CD4-positive, alpha-beta memory T cell (primary cell): ENCODE measurements at regions not wholly inside any gene's neighbourhood (a gene's known extent, or its start where the extent isn't known, plus 50 kb on each side); places are given as distances from the start of the nearest gene placed in this dataset.

Experiments
- CTCF ChIA-PET: fragments of 350-600 bp; sonication (Branson Sonifier 250); formaldehyde crosslinking; loops from one replicate; lab custom pipeline; 2021; ENCODE audit warnings: inconsistent platforms; ENCODE audit not compliant: partially characterized antibody; lab: Charles Lee
- POLR2A ChIA-PET: fragments of 350-600 bp; sonication (Branson Sonifier 250); formaldehyde crosslinking; loops from one replicate; lab custom pipeline; 2021; ENCODE audit not compliant: partially characterized antibody; lab: Charles Lee
- DNase-seq, 5 donors: peaks; one replicate each; pipeline versions ENCODE4 v3.0.0 to v3.0.0-alpha.2; 2020 to 2022; ENCODE audit warnings: mixed read lengths in 1 of 5
- H3K27ac ChIP-seq: one replicate; pipeline ENCODE4 v1.7.0; 2013; ENCODE audit warnings: low read depth, low read length
- H3K27me3 ChIP-seq: 2 replicates; pipeline ENCODE4 v1.7.0; 2013; ENCODE audit warnings: mild to moderate bottlenecking, low read length, moderate library complexity; ENCODE audit not compliant: insufficient read depth
- H3K36me3 ChIP-seq: 2 replicates; pipeline ENCODE4 v1.7.0; 2013; ENCODE audit warnings: mild to moderate bottlenecking, low read length, moderate library complexity; ENCODE audit not compliant: insufficient read depth
- H3K4me1 ChIP-seq: 2 replicates; pipeline ENCODE4 v1.7.0; 2013; ENCODE audit warnings: mild to moderate bottlenecking, low read length, moderate library complexity; ENCODE audit not compliant: insufficient read depth
- H3K4me3 ChIP-seq, 2 donors: one replicate each; pipeline ENCODE4 v1.7.0; 2013; ENCODE audit warnings: low read length in 2 of 2, mild to moderate bottlenecking in 1 of 2
- H3K9me3 ChIP-seq, 2 donors: one replicate each; pipeline ENCODE4 v1.7.0; 2013; ENCODE audit warnings: low read length in 2 of 2, control low read depth in 1 of 2; ENCODE audit not compliant: control insufficient read depth in 1 of 2
- H3K27ac Mint-ChIP-seq, 7 donors: one replicate each; pipeline ENCODE4 v1.8.0; 2020 to 2021; ENCODE audit warnings: mixed read lengths in 7 of 7, mild to moderate bottlenecking in 6 of 7, inconsistent platforms in 3 of 7, moderate library complexity in 3 of 7
- H3K27me3 Mint-ChIP-seq, 2 donors: one replicate each; pipeline ENCODE4 v1.8.0; 2020 to 2021; ENCODE audit warnings: mixed read lengths in 2 of 2
- H3K36me3 Mint-ChIP-seq, 2 donors: one replicate each; pipeline ENCODE4 v1.8.0; 2020 to 2021; ENCODE audit warnings: mixed read lengths in 2 of 2, inconsistent platforms in 1 of 2, mild to moderate bottlenecking in 1 of 2
- H3K4me1 Mint-ChIP-seq, 4 donors: one replicate each; pipeline ENCODE4 v1.8.0; 2020 to 2021; ENCODE audit warnings: mixed read lengths in 4 of 4, mild to moderate bottlenecking in 1 of 4
- H3K4me3 Mint-ChIP-seq, 8 donors: one replicate each; pipeline ENCODE4 v1.8.0; 2020 to 2021; ENCODE audit warnings: mixed read lengths in 8 of 8, mild to moderate bottlenecking in 7 of 8, moderate library complexity in 6 of 8, inconsistent platforms in 3 of 8
- H3K9me3 Mint-ChIP-seq, 8 donors: one replicate each; pipeline ENCODE4 v1.8.0; 2020 to 2021; ENCODE audit warnings: mixed read lengths in 8 of 8, mild to moderate bottlenecking in 5 of 8, inconsistent platforms in 3 of 8, moderate library complexity in 1 of 8
- intact Hi-C: fragments of 100-400 bp; cut with micrococcal nuclease; formaldehyde crosslinking; loops from one replicate; pipeline ENCODE4 v1.15.1; 2023

GRCh38 chr11:127109796-127110480 is 109.4 kb upstream of the KIRREL3 start:
- no peaks in the 10 kb centered on the region for H3K36me3 Mint-ChIP-seq
- POLR2A ChIA-PET = no interaction called here
- DNase-seq = no peak
- no peaks in the 10 kb centered on the region for H3K4me1 Mint-ChIP-seq
- CTCF ChIA-PET = no interaction called here
- intact Hi-C loops = no loop called here
- Histone ChIP-seq H3K36me3 (no peaks in the 10 kb centered on the region), H3K27me3 (no peaks in the 10 kb centered on the region), H3K4me3 (no peak overlapping the region), H3K4me1 (no peaks in the 10 kb centered on the region), H3K9me3 (no peaks in the 10 kb centered on the region), H3K27ac (no peak overlapping the region)
- no peak overlapping the region for H3K4me3 Mint-ChIP-seq
- no peak overlapping the region for H3K27ac Mint-ChIP-seq
- peaks cover 0 to 2% (median 0%) of the 10 kb centered on the region in 8 donors for H3K9me3 Mint-ChIP-seq
- H3K27me3 Mint-ChIP-seq = peaks cover 0 to 2% of the 10 kb centered on the region in 2 donors

DNA sequence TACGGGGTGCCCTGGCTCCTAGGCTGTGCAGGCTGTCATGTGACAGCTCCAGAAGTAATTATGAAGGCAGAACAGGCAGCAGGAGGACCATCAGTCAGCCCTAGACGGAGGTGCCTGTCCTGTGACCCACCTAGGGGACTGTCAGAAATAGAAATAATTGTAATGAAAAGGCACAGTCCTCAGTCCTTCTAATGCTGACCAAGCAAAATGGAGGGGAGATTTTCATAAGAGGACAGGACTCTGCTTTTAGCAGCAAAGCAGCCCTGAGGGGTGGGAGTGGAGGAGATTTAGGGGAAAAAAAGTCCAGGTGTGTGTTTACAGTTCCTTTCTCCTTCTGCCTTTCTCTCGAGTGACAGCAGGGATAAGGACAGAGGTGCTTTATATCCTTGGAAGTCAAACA is 108.3 kb upstream of the KIRREL3 start:
- H3K27ac ChIP-seq = no peak overlapping the region
- H3K9me3 ChIP-seq = no peaks in the 10 kb centered on the region
- no peaks in the 10 kb centered on the region for H3K36me3 Mint-ChIP-seq
- intact Hi-C loops = no loop called here
- no peaks in the 10 kb centered on the region for H3K36me3 ChIP-seq
- no peaks in the 10 kb centered on the region for H3K27me3 ChIP-seq
- no peaks in the 10 kb centered on the region for H3K4me1 ChIP-seq
- no peaks in the 10 kb centered on the region for H3K4me1 Mint-ChIP-seq
- H3K4me3 Mint-ChIP-seq = no peak overlapping the region
- H3K9me3 Mint-ChIP-seq = peaks cover 0 to 2% (median 0%) of the 10 kb centered on the region in 8 donors
- no peak overlapping the region for H3K27ac Mint-ChIP-seq
- H3K27me3 Mint-ChIP-seq = peaks cover 0 to 2% of the 10 kb centered on the region in 2 donors
- DNase-seq = no peak
- ChIA-PET POLR2A (no interaction called here), CTCF (no interaction called here)
- no peak overlapping the region for H3K4me3 ChIP-seq

GRCh38 chr11:127106938-127107337 is 106.4 kb upstream of the KIRREL3 start:
- intact Hi-C loops = no loop called here
- POLR2A ChIA-PET = no interaction called here
- H3K4me3 Mint-ChIP-seq = no peak overlapping the region

DNA sequence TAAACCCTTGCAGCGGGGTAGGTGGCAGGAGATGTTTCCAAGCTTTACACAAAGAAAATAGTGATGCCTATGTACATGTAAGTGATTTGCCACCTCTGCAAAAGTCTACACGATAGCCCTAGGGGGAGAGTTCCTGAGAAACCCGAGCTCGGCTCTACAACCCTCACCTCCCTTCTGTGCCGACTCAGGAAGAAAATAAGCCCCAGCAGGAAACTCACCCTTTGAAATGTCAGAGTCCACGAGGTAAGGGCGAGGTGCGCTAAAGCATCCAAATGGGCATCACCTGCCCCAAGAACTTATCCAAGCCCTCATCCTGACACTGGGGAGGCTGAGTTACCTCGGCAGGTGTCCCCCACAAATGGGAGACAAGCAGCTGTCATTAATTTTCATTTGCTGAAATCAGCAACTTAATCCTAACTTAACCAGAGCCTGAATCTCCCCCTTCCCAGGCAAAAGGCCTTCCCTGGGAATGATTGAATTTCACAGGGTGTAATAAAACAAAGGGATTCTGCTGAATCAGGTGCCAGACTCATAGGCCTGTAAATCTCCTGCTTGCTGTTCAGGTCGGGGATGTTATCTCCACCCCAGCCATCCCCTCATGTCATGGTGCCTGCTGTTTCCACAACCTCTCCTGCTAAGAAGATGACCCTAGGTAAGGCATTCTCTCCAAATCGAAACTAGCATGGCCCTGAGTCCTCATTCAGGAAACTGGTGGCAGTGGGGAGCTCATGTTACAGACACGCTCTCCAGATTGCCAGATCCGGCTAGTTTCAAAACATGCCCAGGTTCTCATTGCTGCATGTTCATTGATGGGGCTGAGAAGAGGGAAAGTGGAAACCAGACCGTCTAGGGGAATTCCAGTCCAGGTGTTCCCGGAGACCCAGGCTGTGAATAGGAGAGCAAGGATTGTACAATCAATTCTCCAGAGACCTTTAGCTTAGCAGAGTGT is 105.3 kb upstream of the KIRREL3 start:
- no peak for DNase-seq
- no peaks in the 10 kb centered on the region for H3K27me3 ChIP-seq
- intact Hi-C loops = no loop called here
- Mint-ChIP-seq H3K4me1 (no peaks in the 10 kb centered on the region), H3K27me3 (peaks cover 0 to under 1% of the 10 kb centered on the region in 2 donors), H3K4me3 (no peak overlapping the region), H3K27ac (no peak overlapping the region), H3K36me3 (no peaks in the 10 kb centered on the region), H3K9me3 (peaks cover 0 to 2% (median 0%) of the 10 kb centered on the region in 8 donors)
- no peak overlapping the region for H3K4me3 ChIP-seq
- H3K4me1 ChIP-seq = no peaks in the 10 kb centered on the region
- no peaks in the 10 kb centered on the region for H3K36me3 ChIP-seq
- POLR2A ChIA-PET = no interaction called here
- CTCF ChIA-PET = interaction anchor here (1.4 kb wide), 1 partner anchor 9 kb away, joined by 3 read pairs; no protein-coding TSS in a partner anchor
- no peak overlapping the region for H3K27ac ChIP-seq
- no peaks in the 10 kb centered on the region for H3K9me3 ChIP-seq

More at GRCh38 chr11:127106938-127107337, 106.4 kb upstream of the KIRREL3 start:
- H3K9me3 Mint-ChIP-seq = peaks cover 0 to 2% (median 0%) of the 10 kb centered on the region in 8 donors
- Histone ChIP-seq H3K4me3 (no peak overlapping the region), H3K36me3 (no peaks in the 10 kb centered on the region), H3K27ac (no peak overlapping the region), H3K4me1 (no peaks in the 10 kb centered on the region), H3K27me3 (no peaks in the 10 kb centered on the region), H3K9me3 (no peaks in the 10 kb centered on the region)
- no peaks in the 10 kb centered on the region for H3K36me3 Mint-ChIP-seq
- peaks cover 0 to 2% of the 10 kb centered on the region in 2 donors for H3K27me3 Mint-ChIP-seq
- CTCF ChIA-PET = no interaction called here
- DNase-seq = no peak
- H3K27ac Mint-ChIP-seq = no peak overlapping the region
- H3K4me1 Mint-ChIP-seq = no peaks in the 10 kb centered on the region

- H3K27ac Mint-ChIP-seq = no peak overlapping the region
- intact Hi-C loops = no loop called here
- no peaks in the 10 kb centered on the region for H3K27me3 Mint-ChIP-seq
- no peaks in the 10 kb centered on the region for H3K4me1 ChIP-seq
- H3K4me3 ChIP-seq = no peak overlapping the region
- H3K27me3 ChIP-seq = no peaks in the 10 kb centered on the region
- no peak for DNase-seq
- ChIA-PET CTCF (no interaction called here), POLR2A (no interaction called here)
- H3K36me3 ChIP-seq = no peaks in the 10 kb centered on the region
- H3K9me3 ChIP-seq = no peaks in the 10 kb centered on the region
- H3K27ac ChIP-seq = no peak overlapping the region
- H3K4me3 Mint-ChIP-seq = no peak overlapping the region
- H3K4me1 Mint-ChIP-seq = no peaks in the 10 kb centered on the region
- no peaks in the 10 kb centered on the region for H3K36me3 Mint-ChIP-seq
- peaks cover 0 to 6% (median 0%) of the 10 kb centered on the region in 8 donors for H3K9me3 Mint-ChIP-seq
Observed at GRCh38 chr11:127103586-127104388, 103.2 kb upstream of the KIRREL3 start.

DNA sequence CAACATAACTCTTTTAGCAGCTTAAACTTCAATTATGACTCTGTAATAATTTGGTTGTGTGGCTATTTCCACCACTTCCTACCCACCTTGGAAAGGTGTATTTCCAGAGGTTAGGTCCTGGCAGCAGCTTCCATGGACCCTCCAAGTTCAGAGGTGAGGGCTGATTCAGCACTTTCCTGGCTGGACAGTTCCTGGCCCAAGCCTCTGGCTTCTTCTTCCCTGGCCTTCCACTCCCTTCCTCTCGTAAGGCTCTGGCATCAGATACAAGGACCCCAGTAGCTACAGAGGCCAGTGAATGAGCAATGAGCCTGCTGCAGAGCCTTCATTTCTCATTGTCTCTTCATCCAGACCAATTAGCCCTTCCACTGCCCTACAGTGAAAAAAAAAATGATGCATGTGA is 98.1 kb upstream of the KIRREL3 start:
- no peaks in the 10 kb centered on the region for H3K27me3 ChIP-seq
- intact Hi-C loops = no loop called here
- no peaks in the 10 kb centered on the region for H3K36me3 ChIP-seq
- no peaks in the 10 kb centered on the region for H3K4me1 ChIP-seq
- CTCF ChIA-PET = no interaction called here
- H3K4me1 Mint-ChIP-seq = no peaks in the 10 kb centered on the region
- no peaks in the 10 kb centered on the region for H3K36me3 Mint-ChIP-seq
- H3K4me3 Mint-ChIP-seq = no peak overlapping the region
- H3K9me3 Mint-ChIP-seq = peaks cover 0 to 4% (median 0%) of the 10 kb centered on the region in 8 donors
- no peak overlapping the region for H3K27ac Mint-ChIP-seq
- DNase-seq = no peak
- no peak overlapping the region for H3K27ac ChIP-seq
- POLR2A ChIA-PET = no interaction called here
- H3K9me3 ChIP-seq = no peaks in the 10 kb centered on the region
- no peaks in the 10 kb centered on the region for H3K27me3 Mint-ChIP-seq
- no peak overlapping the region for H3K4me3 ChIP-seq

DNA sequence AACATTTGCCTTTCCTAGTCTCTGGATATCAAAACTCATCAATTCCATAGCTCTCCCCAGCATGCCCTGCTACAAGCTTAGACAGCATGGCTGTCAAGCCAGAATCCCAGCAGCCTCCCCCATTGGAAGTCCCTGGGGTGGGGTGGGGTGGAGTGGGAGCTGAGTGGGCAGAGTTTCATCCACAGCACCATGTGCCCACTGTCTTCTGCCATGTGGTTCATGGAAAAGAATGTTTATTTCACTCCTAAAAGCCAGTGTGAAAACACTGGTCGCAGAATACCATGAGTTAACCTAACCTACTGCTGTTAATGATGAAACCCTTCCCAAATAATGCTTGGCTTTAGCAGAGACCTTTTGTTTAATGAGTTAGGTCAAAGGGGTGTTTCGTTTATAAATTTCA is 80.2 kb upstream of the KIRREL3 start:
- intact Hi-C loops = no loop called here

More for the DNA sequence above, 80.2 kb upstream of the KIRREL3 start:
- Mint-ChIP-seq H3K4me1 (no peaks in the 10 kb centered on the region), H3K27me3 (no peaks in the 10 kb centered on the region), H3K27ac (no peak overlapping the region), H3K4me3 (no peak overlapping the region), H3K36me3 (no peaks in the 10 kb centered on the region), H3K9me3 (peaks cover 0 to 2% (median 0%) of the 10 kb centered on the region in 8 donors)
- no peak overlapping the region for H3K4me3 ChIP-seq
- H3K9me3 ChIP-seq = no peaks in the 10 kb centered on the region
- H3K36me3 ChIP-seq = no peaks in the 10 kb centered on the region
- no peak overlapping the region for H3K27ac ChIP-seq
- no peak for DNase-seq
- POLR2A ChIA-PET = no interaction called here
- CTCF ChIA-PET = no interaction called here
- no peaks in the 10 kb centered on the region for H3K27me3 ChIP-seq
- H3K4me1 ChIP-seq = no peaks in the 10 kb centered on the region
